PC-9 (cell line): ENCODE measurements at regions not wholly inside any gene's neighbourhood (a gene's known extent, or its start where the extent isn't known, plus 50 kb on each side); places are given as distances from the start of the nearest gene placed in this dataset.

Experiments
- EZH2 ChIP-seq: fragments of 200-600 bp; sonication (generic); IDR thresholded peaks from 2 replicates; pipeline ENCODE4 v1.8.0; 2017; ENCODE audit warnings: antibody characterized with exemption, low read depth
- TF ChIP-seq, protein P1 (sequence below): fragments of 200-600 bp; sonication (generic); conservative IDR thresholded peaks from 2 replicates; pipeline ENCODE4 v1.6.1; 2017; ENCODE audit warnings: mixed run types, antibody characterized with exemption, mild to moderate bottlenecking, moderate library complexity

DNA sequence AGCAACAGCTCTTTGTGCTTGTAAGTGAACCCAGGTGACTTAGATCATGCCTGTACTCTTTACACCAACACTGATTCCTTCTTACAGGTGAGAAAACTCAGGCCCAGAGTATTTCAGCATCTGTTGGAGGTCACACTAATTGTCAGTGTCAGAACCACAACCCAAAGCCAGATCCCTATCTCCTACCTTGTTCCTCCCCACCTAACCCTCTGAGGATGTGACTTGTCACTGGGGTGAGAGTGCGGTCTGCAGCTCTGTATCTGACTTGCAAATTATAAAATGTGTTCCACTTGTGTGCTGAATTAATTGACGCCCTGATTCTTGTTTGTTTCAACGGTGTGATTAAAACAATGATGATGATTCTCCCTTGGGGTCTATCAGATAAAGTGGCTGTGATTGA, 232.5 kb upstream of the KCNG1 start:
- TF ChIP-seq, protein P1, sequence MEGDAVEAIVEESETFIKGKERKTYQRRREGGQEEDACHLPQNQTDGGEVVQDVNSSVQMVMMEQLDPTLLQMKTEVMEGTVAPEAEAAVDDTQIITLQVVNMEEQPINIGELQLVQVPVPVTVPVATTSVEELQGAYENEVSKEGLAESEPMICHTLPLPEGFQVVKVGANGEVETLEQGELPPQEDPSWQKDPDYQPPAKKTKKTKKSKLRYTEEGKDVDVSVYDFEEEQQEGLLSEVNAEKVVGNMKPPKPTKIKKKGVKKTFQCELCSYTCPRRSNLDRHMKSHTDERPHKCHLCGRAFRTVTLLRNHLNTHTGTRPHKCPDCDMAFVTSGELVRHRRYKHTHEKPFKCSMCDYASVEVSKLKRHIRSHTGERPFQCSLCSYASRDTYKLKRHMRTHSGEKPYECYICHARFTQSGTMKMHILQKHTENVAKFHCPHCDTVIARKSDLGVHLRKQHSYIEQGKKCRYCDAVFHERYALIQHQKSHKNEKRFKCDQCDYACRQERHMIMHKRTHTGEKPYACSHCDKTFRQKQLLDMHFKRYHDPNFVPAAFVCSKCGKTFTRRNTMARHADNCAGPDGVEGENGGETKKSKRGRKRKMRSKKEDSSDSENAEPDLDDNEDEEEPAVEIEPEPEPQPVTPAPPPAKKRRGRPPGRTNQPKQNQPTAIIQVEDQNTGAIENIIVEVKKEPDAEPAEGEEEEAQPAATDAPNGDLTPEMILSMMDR: no peak
- TF ChIP-seq EZH2: no peak
